AG04450 (cell line): ENCODE measurements at regions not wholly inside any gene's neighbourhood (a gene's known extent, or its start where the extent isn't known, plus 50 kb on each side); places are given as distances from the start of the nearest gene placed in this dataset.

Experiments
- CTCF ChIA-PET: fragments of 300-600, 350-600 bp; formaldehyde crosslinking; extraction: SDS; loops from one replicate; lab custom pipeline; 2022; ENCODE audit warnings: antibody characterized with exemption, inconsistent platforms; lab: Charles Lee
- POLR2A ChIA-PET: fragments of 350-600 bp; formaldehyde crosslinking; extraction: SDS; loops from one replicate; lab custom pipeline; 2021; ENCODE audit warnings: antibody characterized with exemption, inconsistent platforms; lab: Yijun Ruan, JAX
- DNase-seq: peaks from one replicate; pipeline ENCODE4 v3.0.0-alpha.2; 2011; ENCODE audit warnings: low read depth, low spot score
- H3K27ac ChIP-seq: one replicate; pipeline ENCODE4 v1.5.1; 2012; ENCODE audit warnings: low read depth, low read length, control low read depth
- H3K27me3 ChIP-seq: one replicate; pipeline ENCODE4 v1.6.0; 2012; ENCODE audit warnings: low read length; ENCODE audit not compliant: control insufficient read depth, insufficient read depth
- H3K4me3 ChIP-seq: 2 replicates; pipeline ENCODE4 v1.5.1; 2011; ENCODE audit warnings: mild to moderate bottlenecking, low read depth, low read length, control low read depth
- H3K9me3 ChIP-seq: 2 replicates; pipeline ENCODE4 v1.5.1; 2012; ENCODE audit warnings: low read length; ENCODE audit not compliant: control insufficient read depth, insufficient read depth
- TF ChIP-seq, protein P1 (sequence below): IDR thresholded peaks from 2 replicates; pipeline ENCODE4 v1.5.1; 2011; ENCODE audit warnings: low read depth, low read length, control low read depth, inconsistent platforms

DNA sequence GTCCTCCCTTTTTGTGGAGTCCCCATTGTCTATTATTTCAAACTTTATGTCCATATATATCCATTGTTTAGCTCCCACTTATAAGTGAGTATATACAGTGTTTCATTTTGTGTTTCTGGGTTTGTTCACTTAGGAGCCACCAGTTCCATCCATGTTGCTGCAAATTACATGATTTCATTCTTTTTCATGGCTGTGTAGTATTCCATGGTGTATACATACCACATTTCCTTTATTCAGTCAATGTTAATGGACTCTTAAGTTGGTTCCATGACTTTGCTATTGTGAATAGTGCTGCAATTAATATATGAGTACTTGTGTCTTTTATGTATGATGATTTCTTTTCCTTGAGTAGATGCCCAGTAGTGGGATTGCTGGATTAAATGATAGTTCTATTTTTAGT lies 329.1 kb downstream of the AR start:
- no peak for DNase-seq
- no peaks in the 10 kb centered on the region for H3K9me3 ChIP-seq
- H3K4me3 ChIP-seq, result no peak overlapping the region
- POLR2A ChIA-PET, result no interaction called here
- H3K27ac ChIP-seq, result no peak overlapping the region
- no peaks in the 10 kb centered on the region for H3K27me3 ChIP-seq
- CTCF ChIA-PET, result no interaction called here
- TF ChIP-seq, protein P1, sequence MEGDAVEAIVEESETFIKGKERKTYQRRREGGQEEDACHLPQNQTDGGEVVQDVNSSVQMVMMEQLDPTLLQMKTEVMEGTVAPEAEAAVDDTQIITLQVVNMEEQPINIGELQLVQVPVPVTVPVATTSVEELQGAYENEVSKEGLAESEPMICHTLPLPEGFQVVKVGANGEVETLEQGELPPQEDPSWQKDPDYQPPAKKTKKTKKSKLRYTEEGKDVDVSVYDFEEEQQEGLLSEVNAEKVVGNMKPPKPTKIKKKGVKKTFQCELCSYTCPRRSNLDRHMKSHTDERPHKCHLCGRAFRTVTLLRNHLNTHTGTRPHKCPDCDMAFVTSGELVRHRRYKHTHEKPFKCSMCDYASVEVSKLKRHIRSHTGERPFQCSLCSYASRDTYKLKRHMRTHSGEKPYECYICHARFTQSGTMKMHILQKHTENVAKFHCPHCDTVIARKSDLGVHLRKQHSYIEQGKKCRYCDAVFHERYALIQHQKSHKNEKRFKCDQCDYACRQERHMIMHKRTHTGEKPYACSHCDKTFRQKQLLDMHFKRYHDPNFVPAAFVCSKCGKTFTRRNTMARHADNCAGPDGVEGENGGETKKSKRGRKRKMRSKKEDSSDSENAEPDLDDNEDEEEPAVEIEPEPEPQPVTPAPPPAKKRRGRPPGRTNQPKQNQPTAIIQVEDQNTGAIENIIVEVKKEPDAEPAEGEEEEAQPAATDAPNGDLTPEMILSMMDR, result no peak

DNA sequence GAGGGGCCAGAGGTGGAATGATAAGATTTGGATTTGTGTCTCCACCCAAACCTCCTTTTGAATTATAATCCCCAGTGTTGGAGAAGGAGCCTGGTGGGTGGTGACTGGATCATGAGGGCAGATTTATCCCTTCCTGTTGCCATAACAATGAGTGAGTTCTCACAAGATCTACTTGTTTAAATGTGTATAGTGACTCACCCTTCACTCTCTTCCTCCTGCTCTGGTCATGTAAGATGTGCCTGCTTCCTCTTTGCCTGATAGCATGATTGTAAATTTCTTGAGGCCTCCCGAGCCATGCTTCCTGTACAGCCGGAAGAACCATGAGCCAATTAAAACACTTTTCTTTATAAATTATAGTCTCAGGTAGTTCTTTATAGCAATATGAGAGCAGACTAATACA lies 348.6 kb downstream of the AR start:
- H3K9me3 ChIP-seq, result no peaks in the 10 kb centered on the region; the same call in 1 of the 2 replicates
- POLR2A ChIA-PET, result no interaction called here
- H3K4me3 ChIP-seq, result no peak overlapping the region
- H3K27me3 ChIP-seq, result no peaks in the 10 kb centered on the region
- CTCF ChIA-PET, result no interaction called here
- TF ChIP-seq, protein P1, result no peak
- DNase-seq, result no peak
- H3K27ac ChIP-seq, result no peak overlapping the region

DNA sequence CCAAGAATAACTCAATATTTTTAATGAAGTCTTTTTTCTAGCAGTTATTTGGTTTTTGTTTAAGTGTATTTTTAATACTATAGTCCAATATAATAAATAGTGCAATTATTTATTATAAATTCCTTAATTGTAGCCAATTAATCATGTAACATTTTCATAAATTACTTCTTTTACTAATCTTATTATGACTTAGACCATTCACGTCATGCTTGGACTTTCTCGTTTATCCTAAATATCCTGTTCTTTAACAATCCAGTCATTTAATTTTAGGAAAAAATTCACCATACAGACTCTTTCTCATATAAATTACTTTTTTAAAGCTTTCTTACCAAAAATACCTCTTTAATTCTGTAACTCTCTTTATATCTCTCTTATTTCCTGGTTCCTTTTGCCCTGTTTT lies 350.1 kb downstream of the AR start:
- H3K9me3 ChIP-seq, result no peaks in the 10 kb centered on the region; the same call in 1 of the 2 replicates
- ChIA-PET CTCF (no interaction called here), POLR2A (no interaction called here)
- TF ChIP-seq, protein P1, result no peak
- no peak overlapping the region for H3K4me3 ChIP-seq
- no peak overlapping the region for H3K27ac ChIP-seq
- DNase-seq, result no peak
- H3K27me3 ChIP-seq, result no peaks in the 10 kb centered on the region

DNA sequence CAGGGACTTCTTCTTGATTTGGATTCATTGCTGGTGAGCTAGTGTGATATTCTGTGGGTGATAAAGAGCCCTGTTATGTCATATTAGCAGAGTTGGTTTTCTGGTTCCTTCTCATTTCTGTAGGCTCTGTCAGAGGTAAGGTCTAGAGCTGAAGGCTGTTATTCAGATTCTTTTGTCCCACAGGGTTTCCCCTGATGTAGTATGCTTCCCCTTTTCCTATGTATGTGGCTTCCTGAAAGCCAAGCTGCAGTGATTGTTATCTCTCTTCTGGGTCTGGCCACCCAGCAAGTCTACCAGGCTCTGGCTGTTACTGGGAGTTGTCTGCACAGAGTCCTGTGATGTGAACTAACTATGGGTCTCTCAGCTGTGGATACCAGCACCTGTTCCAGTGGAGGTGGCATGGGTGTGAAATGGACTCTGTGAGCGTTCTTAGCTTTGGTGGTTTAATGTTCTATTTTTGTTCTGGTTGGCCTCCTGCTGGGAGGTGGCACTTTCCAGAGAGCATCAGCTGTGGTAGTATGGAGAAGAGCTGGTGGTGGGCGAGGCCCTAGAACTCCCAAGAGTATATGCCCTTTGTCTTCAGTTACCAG lies 373.7 kb downstream of the AR start:
- no peaks in the 10 kb centered on the region for H3K27me3 ChIP-seq
- CTCF ChIA-PET, result no interaction called here
- no peaks in the 10 kb centered on the region for H3K9me3 ChIP-seq
- TF ChIP-seq, protein P1, result no peak
- DNase-seq, result no peak
- no peak overlapping the region for H3K4me3 ChIP-seq
- H3K27ac ChIP-seq, result no peak overlapping the region
- POLR2A ChIA-PET, result no interaction called here

DNA sequence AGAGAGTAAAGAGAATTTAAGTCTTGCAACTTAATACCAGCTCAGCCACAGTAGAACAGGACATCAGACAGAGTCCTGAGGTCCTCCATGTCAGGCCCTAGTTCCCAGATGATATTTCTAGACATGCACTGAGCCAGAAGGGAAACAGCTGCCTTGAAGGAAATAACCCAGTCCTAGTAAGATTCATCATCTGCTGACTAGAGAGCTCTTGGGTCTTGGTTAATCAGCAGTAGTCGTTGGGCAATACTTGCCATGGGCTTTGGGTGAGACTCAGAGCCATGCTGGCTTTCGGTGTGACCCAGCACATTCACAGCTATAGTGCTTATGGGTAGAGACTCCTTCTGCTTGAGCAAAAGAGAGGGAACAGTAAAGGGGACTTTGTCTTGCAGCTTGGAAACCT lies 379.1 kb downstream of the AR start:
- H3K9me3 ChIP-seq, result no peaks in the 10 kb centered on the region
- POLR2A ChIA-PET, result interaction anchor here (0.6 kb wide), 1 partner anchor 1401 kb away, joined by 7 read pairs; no protein-coding TSS in a partner anchor
- H3K27ac ChIP-seq, result no peak overlapping the region
- TF ChIP-seq, protein P1, result no peak
- H3K4me3 ChIP-seq, result no peak overlapping the region
- no peaks in the 10 kb centered on the region for H3K27me3 ChIP-seq
- no peak for DNase-seq
- CTCF ChIA-PET, result no interaction called here
